OCI-LY7 (cell line): ENCODE measurements at regions not wholly inside any gene's neighbourhood (a gene's known extent, or its start where the extent isn't known, plus 50 kb on each side); places are given as distances from the start of the nearest gene placed in this dataset.

ENCODE experiments used
- BruUV-seq: library from RNA; stranded (reverse); fragments of 400-500 nt; replicated peaks from 2 replicates; lab custom pipeline; 2021; lab: Mats Ljungman, UMichigan
- CTCF ChIA-PET: fragments of 300-600 bp; sonication (Branson Sonifier 250); formaldehyde crosslinking; loops from one replicate; lab custom pipeline; 2022; ENCODE audit warnings: antibody characterized with exemption; ENCODE audit not compliant: unreplicated experiment; lab: Charles Lee
- POLR2A ChIA-PET: fragments of 300-600 bp; sonication (Branson Sonifier 250); formaldehyde crosslinking; loops from one replicate; lab custom pipeline; 2022; ENCODE audit warnings: antibody characterized with exemption; lab: Charles Lee
- DNase-seq: peaks from one replicate; pipeline ENCODE4 v3.0.0-alpha.2; 2015; ENCODE audit warnings: low spot score
- H2AFZ ChIP-seq: fragments of 200-600 bp; sonication (generic), shearing (Covaris generic); 2 replicates; pipeline ENCODE4 v1.6.1; 2014; ENCODE audit warnings: mild to moderate bottlenecking, antibody characterized with exemption, low read length, moderate library complexity
- H3K27ac ChIP-seq: fragments of 200-600 bp; sonication (generic); 2 replicates; pipeline ENCODE4 v1.5.1; 2014; ENCODE audit warnings: mixed run types, low read depth, mild to moderate bottlenecking, moderate library complexity, low read length, inconsistent platforms; ENCODE audit not compliant: poor library complexity, severe bottlenecking
- H3K36me3 ChIP-seq: fragments of 200-600 bp; sonication (generic); 2 replicates; pipeline ENCODE4 v1.6.1; 2014; ENCODE audit warnings: mild to moderate bottlenecking, antibody characterized with exemption, low read length, moderate library complexity, mixed read lengths; ENCODE audit not compliant: insufficient read depth
- H3K4me1 ChIP-seq: fragments of 200-600 bp; sonication (generic); 2 replicates; pipeline ENCODE4 v1.5.1; 2014; ENCODE audit warnings: mild to moderate bottlenecking, low read length; ENCODE audit not compliant: insufficient read depth, poor library complexity, severe bottlenecking
- H3K4me2 ChIP-seq: fragments of 200-600 bp; sonication (generic); 2 replicates; pipeline ENCODE4 v1.6.1; 2014; ENCODE audit warnings: mild to moderate bottlenecking, low read length
- H3K4me3 ChIP-seq: fragments of 200-600 bp; sonication (generic); 2 replicates; pipeline ENCODE4 v1.5.1; 2014; ENCODE audit warnings: mild to moderate bottlenecking, low read depth, low read length; ENCODE audit not compliant: poor library complexity, severe bottlenecking
- H3K79me2 ChIP-seq: fragments of 200-600 bp; sonication (generic); 2 replicates; pipeline ENCODE4 v1.6.1; 2016; ENCODE audit warnings: low read depth, mild to moderate bottlenecking, low read length, moderate library complexity, mixed read lengths; ENCODE audit not compliant: insufficient read depth
- H3K9me2 ChIP-seq: fragments of 200-600 bp; sonication (generic); 2 replicates; pipeline ENCODE4 v1.6.1; 2016; ENCODE audit warnings: mild to moderate bottlenecking, low read length, mixed read lengths; ENCODE audit not compliant: insufficient read depth
- H3K9me3 ChIP-seq: fragments of 200-600 bp; sonication (generic); 2 replicates; pipeline ENCODE4 v1.6.1; 2014; ENCODE audit warnings: mild to moderate bottlenecking, mixed run types, low read length, mixed read lengths
- H4K20me1 ChIP-seq: fragments of 200-600 bp; sonication (generic); 2 replicates; pipeline ENCODE4 v1.6.1; 2014; ENCODE audit warnings: mild to moderate bottlenecking, antibody characterized with exemption, low read length, moderate library complexity, mixed read lengths; ENCODE audit not compliant: insufficient read depth
- EZH2phosphoT487 ChIP-seq: fragments of 200-600 bp; sonication (generic); IDR thresholded peaks from 2 replicates; pipeline ENCODE4 v1.6.1; 2018; ENCODE audit warnings: low read depth, borderline replicate concordance, mild to moderate bottlenecking, mixed run types, antibody characterized with exemption, low read length, moderate library complexity, mixed read lengths
- intact Hi-C: fragments of 100-400 bp; cut with micrococcal nuclease; formaldehyde crosslinking; loops from one replicate; pipeline ENCODE4 v1.10.0; 2022; ENCODE audit not compliant: unreplicated experiment
- TF ChIP-seq, protein P1 (sequence below): fragments of 200-600 bp; sonication (generic); conservative IDR thresholded peaks from 2 replicates; pipeline ENCODE4 v1.5.1; 2014; ENCODE audit warnings: mild to moderate bottlenecking, antibody characterized with exemption, low read length, moderate library complexity, mixed read lengths

DNA sequence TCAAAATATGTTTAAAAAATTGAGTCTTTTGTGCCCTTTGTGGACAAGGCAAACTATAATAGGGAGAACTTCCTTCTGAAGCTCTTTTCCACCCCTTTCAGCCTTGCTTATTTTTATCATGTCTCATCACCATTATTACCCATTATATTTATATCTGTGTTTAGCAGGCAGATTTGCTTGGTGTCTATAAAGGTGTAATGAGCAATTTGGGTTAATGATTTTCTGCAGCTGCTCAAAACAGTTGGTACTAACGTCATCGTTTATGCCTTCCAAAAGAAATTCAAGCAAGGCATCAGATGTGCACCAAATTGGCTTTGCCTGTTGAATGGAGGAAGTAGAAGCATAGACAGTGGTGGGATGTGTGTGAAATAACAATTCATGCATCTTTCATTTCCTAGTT lies 483.7 kb upstream of the SGO1 start:
- CTCF ChIA-PET = no interaction called here
- Histone ChIP-seq H3K27ac (no peak overlapping the region), H3K9me3 (no peaks in the 10 kb centered on the region), H3K4me2 (no peak overlapping the region), H3K36me3 (no peaks in the 10 kb centered on the region), H4K20me1 (no peaks in the 10 kb centered on the region), H3K79me2 (no peaks in the 10 kb centered on the region), H3K9me2 (no peaks in the 10 kb centered on the region), H3K4me3 (no peak overlapping the region), H3K4me1 (no peaks in the 10 kb centered on the region), H2AFZ (no peak overlapping the region)
- no TSS peak for BruUV-seq
- intact Hi-C loops = no loop called here
- POLR2A ChIA-PET = no interaction called here
- no peak for DNase-seq
- TF ChIP-seq, protein P1, sequence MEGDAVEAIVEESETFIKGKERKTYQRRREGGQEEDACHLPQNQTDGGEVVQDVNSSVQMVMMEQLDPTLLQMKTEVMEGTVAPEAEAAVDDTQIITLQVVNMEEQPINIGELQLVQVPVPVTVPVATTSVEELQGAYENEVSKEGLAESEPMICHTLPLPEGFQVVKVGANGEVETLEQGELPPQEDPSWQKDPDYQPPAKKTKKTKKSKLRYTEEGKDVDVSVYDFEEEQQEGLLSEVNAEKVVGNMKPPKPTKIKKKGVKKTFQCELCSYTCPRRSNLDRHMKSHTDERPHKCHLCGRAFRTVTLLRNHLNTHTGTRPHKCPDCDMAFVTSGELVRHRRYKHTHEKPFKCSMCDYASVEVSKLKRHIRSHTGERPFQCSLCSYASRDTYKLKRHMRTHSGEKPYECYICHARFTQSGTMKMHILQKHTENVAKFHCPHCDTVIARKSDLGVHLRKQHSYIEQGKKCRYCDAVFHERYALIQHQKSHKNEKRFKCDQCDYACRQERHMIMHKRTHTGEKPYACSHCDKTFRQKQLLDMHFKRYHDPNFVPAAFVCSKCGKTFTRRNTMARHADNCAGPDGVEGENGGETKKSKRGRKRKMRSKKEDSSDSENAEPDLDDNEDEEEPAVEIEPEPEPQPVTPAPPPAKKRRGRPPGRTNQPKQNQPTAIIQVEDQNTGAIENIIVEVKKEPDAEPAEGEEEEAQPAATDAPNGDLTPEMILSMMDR = no peak
- no peak for TF ChIP-seq EZH2phosphoT487

DNA sequence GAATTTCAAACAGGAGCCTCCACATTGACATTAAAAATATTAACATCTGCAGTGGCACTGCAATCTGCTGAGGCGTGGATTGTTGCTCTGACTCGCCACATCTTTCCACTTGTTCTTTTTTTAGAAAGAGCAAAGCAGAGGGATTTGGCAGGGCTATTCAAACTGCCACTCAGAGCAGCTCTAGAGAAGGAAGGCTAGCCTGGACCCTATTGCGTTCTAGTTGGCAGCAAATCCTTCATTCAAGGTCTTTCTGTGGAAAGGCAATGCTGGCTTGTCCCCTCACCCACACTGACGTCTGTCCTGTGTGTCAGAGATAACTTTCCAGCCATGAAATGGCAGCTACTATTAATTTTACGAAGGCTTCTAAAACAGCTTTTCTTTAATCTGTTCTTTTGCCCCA lies 483.2 kb upstream of the SGO1 start:
- CTCF ChIA-PET = no interaction called here
- Histone ChIP-seq H2AFZ (no peak overlapping the region), H3K4me3 (no peak overlapping the region), H3K36me3 (no peaks in the 10 kb centered on the region), H3K4me2 (no peak overlapping the region), H3K9me3 (no peaks in the 10 kb centered on the region), H3K9me2 (no peaks in the 10 kb centered on the region), H3K27ac (no peak overlapping the region), H3K4me1 (no peaks in the 10 kb centered on the region), H4K20me1 (no peaks in the 10 kb centered on the region), H3K79me2 (no peaks in the 10 kb centered on the region)
- POLR2A ChIA-PET = no interaction called here
- intact Hi-C loops = no loop called here
- DNase-seq = no peak
- TF ChIP-seq, protein P1 = no peak
- TF ChIP-seq EZH2phosphoT487 = no peak
- BruUV-seq = no TSS peak

DNA sequence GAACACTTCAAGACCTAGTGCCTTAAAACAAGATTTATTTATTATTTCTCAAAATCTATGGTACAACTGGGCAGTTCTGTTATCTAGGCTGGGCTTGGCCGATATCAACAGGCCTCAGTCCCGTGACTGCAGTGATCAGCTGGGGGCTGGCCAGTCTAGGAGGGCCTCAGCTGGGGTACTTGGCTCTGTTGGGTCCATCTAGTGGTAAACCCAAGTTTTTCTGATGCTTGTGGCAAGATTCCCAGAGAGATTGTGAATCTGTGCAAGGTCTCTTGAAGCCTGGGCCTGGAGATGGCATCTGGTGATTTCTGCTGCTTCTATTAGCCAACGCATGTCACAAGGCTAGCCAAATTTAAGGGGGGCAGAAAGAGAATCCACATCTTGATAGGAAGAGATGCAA lies 482.4 kb upstream of the SGO1 start:
- ChIA-PET POLR2A (interaction anchor here (1.7 kb wide), 1 partner anchor 8 kb away, joined by 7 read pairs; no protein-coding TSS in a partner anchor), CTCF (no interaction called here)
- no peaks in the 10 kb centered on the region for H3K9me3 ChIP-seq

More for the DNA sequence above, 482.4 kb upstream of the SGO1 start:
- H3K4me3 ChIP-seq = no peak overlapping the region
- no peak overlapping the region for H3K27ac ChIP-seq
- DNase-seq = peak; percentile 2
- H3K36me3 ChIP-seq = no peaks in the 10 kb centered on the region
- no peak overlapping the region for H2AFZ ChIP-seq
- no peak for TF ChIP-seq EZH2phosphoT487
- TF ChIP-seq, protein P1 = 0 out of 2 replicates have a peak, but pooled peaks have one; percentile 10
- BruUV-seq = no TSS peak
- H4K20me1 ChIP-seq = no peaks in the 10 kb centered on the region
- H3K9me2 ChIP-seq = no peaks in the 10 kb centered on the region
- no peak overlapping the region for H3K4me2 ChIP-seq
- H3K79me2 ChIP-seq = no peaks in the 10 kb centered on the region
- no peaks in the 10 kb centered on the region for H3K4me1 ChIP-seq
- intact Hi-C loops = no loop called here
